Stomach (tissue), 8 donors: ENCODE measurements at regions not wholly inside any gene's neighbourhood (a gene's known extent, or its start where the extent isn't known, plus 50 kb on each side); places are given as distances from the start of the nearest gene placed in this dataset.
"Not testable (repeated sequence)": the region's sequence is repeated elsewhere in the genome, so short reads cannot be mapped to it uniquely, and the experiment has no call there.

Experiments used
- DNase-seq, 2 donors: peaks; one replicate each; pipeline versions ENCODE4 v3.0.0 to v3.0.0-alpha.2; 2013 to 2019
- H3K27ac ChIP-seq, 5 donors: fragments of 200-600 bp in 4 of 5; sonication (generic) in 4 of 5; one replicate each; pipeline ENCODE4 v1.5.1; 2013 to 2019; ENCODE audit warnings: mild to moderate bottlenecking in 1 of 5, moderate library complexity in 1 of 5
- H3K27me3 ChIP-seq, 3 donors: fragments of 200-600 bp; sonication (generic); one replicate each; pipeline ENCODE4 v1.5.1; 2017 to 2019; ENCODE audit warnings: mixed run types in 1 of 3
- H3K36me3 ChIP-seq, 4 donors: fragments of 200-600 bp; sonication (generic); 1 replicate in 3 of 4; 2 replicates in 1 of 4; pipeline ENCODE4 v1.5.1; 2016 to 2019
- H3K4me1 ChIP-seq, 4 donors: fragments of 200-600 bp; sonication (generic); one replicate each; pipeline ENCODE4 v1.5.1; 2016 to 2019
- H3K4me3 ChIP-seq, 4 donors: fragments of 200-600 bp; sonication (generic) in 3 of 4; one replicate each; pipeline ENCODE4 v1.5.1; 2016 to 2019; ENCODE audit warnings: mild to moderate bottlenecking in 1 of 4
- H3K9me3 ChIP-seq, 4 donors: fragments of 200-600 bp; sonication (generic); one replicate each; pipeline ENCODE4 v1.5.1; 2016 to 2019
- CTCF ChIP-seq, 7 experiments: fragments of 450-650 bp in 4 of 7; fragments of 200-600 bp in 3 of 7; sonication (generic) in 3 of 7; IDR thresholded peaks; one replicate each; pipeline ENCODE4 v1.5.1; 2016 to 2019; ENCODE audit warnings: antibody characterized with exemption in 7 of 7, control low read depth in 2 of 7, mild to moderate bottlenecking in 1 of 7
- EP300 ChIP-seq: sonication (generic); formaldehyde crosslinking; IDR thresholded peaks from one replicate; pipeline ENCODE4 v1.6.1; 2017; ENCODE audit warnings: antibody characterized with exemption
- POLR2A ChIP-seq, 4 donors: fragments of 450-650 bp; IDR thresholded peaks; one replicate each; pipeline ENCODE4 v1.6.1; 2016; ENCODE audit warnings: antibody characterized with exemption in 4 of 4, control low read depth in 2 of 4, mild to moderate bottlenecking in 1 of 4, moderate library complexity in 1 of 4
- POLR2AphosphoS5 ChIP-seq, 3 donors: sonication (generic); formaldehyde crosslinking; IDR thresholded peaks; one replicate each; pipeline ENCODE4 v1.6.1; 2016; ENCODE audit warnings: antibody characterized with exemption in 3 of 3
- WGBS, 5 donors: extraction: QIAGEN DNeasy Blood & Tissue Kit in 3 of 5; methylation state at CpG; one replicate each; pipeline versions ENCODE4 v1.1.5 to v1.1.7; 2013 to 2018; 5-methylcytosine and 5-hydroxymethylcytosine counted together
- intact Hi-C: fragments of 100-400 bp; cut with DNase I; formaldehyde crosslinking; loops from one replicate; pipeline ENCODE4 v1.15.1; 2023; ENCODE audit warnings: low total_unique reads
- donor health status: healthy with polysubstance abuse.
- donor health status: Bipolar disorder and iron deficiency.
- donor health status: healthy.

DNA sequence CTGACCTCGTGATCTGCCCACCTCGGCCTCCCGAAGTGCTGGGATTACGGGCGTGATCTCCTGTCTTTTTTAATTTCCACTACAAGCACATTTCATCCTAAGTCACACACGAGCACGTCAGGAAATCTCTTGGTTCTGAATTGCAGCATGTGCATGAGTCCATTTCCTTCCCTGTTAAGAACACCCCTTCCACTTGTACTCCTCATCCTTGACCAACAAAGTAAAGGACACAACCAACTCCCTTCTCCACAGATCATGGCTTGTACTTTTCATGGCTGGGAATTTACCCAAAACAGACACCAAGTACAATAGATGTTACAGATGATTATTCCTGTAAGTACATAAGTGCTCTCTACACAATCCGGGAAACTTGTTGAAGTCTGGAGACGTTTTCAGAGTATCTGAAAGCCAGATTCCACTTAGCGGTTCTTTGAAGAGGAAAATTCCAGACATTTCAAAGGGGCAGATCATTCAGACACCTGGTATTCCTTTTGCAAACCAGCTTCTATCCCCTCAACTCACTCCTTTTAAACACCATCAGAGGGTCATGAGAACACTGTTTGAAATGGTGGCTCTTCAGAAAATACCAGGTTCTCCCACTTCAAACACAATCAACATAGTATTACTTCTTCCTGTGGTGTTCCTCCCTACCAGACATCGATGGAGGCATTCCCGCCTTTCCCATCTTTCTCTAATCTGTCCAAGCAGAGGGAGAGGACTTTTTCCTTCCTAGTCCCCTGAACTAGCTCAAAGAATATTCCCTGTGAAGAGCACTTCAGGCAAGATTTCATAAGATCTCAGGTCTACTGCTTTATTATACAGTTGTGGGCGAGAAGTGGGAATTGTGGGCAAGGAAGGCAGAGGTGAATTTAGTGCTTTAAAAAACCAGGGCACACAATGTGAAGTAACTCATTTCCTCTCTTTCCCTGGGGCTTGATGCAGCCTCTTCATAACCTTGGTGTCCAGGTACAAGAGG lies 80.1 kb upstream of the TSC22D2 start:
- Histone ChIP-seq H3K27me3 (no peaks in the 10 kb centered on the region), H3K27ac (no peak overlapping the region), H3K36me3 (no peaks in the 10 kb centered on the region), H3K9me3 (no peaks in the 10 kb centered on the region), H3K4me1 (peaks cover 0 to 5% (median 0%) of the 10 kb centered on the region in 4 donors), H3K4me3 (no peak overlapping the region)
- 89 to 95% (median 91%) methylated on average over 13 of the region's 13 CpGs for WGBS, 5 donors
- TF ChIP-seq EP300: no peak
- no peak for TF ChIP-seq CTCF (IDR thresholded peaks at IDR 0.05)
- TF ChIP-seq POLR2A (IDR thresholded peaks at IDR 0.05): no peak
- TF ChIP-seq POLR2AphosphoS5 (IDR thresholded peaks at IDR 0.05): no peak
- intact Hi-C loops: no loop called here
- no peak for DNase-seq

DNA sequence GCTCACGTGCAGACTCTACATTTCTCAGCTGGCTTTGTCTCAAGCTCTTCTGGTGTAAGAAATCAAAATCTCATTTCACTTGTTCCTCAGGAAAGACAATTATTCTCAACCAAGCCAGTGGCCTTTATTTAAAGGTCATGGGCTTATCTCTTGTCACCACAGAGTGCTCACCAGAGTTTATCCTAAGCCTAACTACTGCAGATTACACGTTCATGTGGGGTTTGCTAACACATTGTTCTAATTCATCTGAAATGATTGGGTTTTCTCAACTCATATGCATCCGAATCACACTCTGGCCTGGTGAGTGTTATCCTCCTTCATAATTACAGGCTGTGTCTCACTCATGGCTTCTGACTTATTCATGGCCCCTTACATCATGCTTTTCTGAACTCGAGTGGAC lies 83.3 kb upstream of the TSC22D2 start:
- no peaks in the 10 kb centered on the region for H3K36me3 ChIP-seq
- no peaks in the 10 kb centered on the region for H3K9me3 ChIP-seq
- H3K27me3 ChIP-seq: no peaks in the 10 kb centered on the region
- 46 to 66% (median 62%) methylated on average over 4 of the region's 4 CpGs for WGBS, 5 donors
- no peak for DNase-seq
- peaks cover 0 to 5% (median 0%) of the 10 kb centered on the region in 4 donors for H3K4me1 ChIP-seq
- no peak overlapping the region for H3K27ac ChIP-seq
- TF ChIP-seq EP300: no peak
- TF ChIP-seq POLR2A (IDR thresholded peaks at IDR 0.05): no peak
- no peak for TF ChIP-seq CTCF (IDR thresholded peaks at IDR 0.05)
- H3K4me3 ChIP-seq: no peak overlapping the region
- intact Hi-C loops: no loop called here

GRCh38 chr3:150324245-150324644 lies 83.9 kb upstream of the TSC22D2 start:
- DNase-seq: no peak
- H3K36me3 ChIP-seq: no peaks in the 10 kb centered on the region
- no peaks in the 10 kb centered on the region for H3K27me3 ChIP-seq
- intact Hi-C loops: no loop called here
- no peak overlapping the region for H3K4me3 ChIP-seq
- 61 to 80% (median 64%) methylated on average over 3 of the region's 3 CpGs for WGBS, 5 donors
- TF ChIP-seq CTCF (IDR thresholded peaks at IDR 0.05) (no peak), EP300 (no peak), POLR2AphosphoS5 (IDR thresholded peaks at IDR 0.05) (no peak)
- H3K27ac ChIP-seq: no peak overlapping the region
- no peaks in the 10 kb centered on the region for H3K9me3 ChIP-seq
- H3K4me1 ChIP-seq: peaks cover 0 to 5% (median 0%) of the 10 kb centered on the region in 4 donors

GRCh38 chr3:150323770-150324169 lies 84.3 kb upstream of the TSC22D2 start:
- whole genome bisulfite sequencing, 5 donors: 78 to 90% (median 82%) methylated on average over 1 of the region's 1 CpG

DNA sequence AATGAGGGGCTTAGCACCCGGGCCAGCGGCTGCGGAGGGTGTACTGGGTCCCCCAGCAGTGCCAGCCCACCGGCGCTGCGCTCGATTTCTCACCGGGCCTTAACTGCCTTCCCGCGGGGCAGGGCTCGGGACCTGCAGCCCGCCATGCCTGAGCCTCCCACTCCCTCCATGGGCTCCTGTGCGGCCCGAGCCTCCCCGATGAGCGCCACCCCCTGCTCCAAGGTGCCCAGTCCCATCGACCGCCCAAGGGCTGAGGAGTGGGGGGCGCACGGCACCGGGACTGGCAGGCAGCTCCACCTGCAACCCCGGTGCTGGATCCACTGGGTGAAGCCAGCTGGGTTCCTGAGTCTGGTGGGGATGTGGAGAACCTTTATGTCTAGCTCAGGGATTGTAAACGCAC lies 85.0 kb upstream of the TSC22D2 start:
- 94 to 100% (median 97%) methylated on average over 2 to 18 of the region's 23 CpGs for WGBS, 5 donors
- H3K27me3 ChIP-seq, H3K27ac ChIP-seq, H3K4me1 ChIP-seq, intact Hi-C loops, H3K36me3 ChIP-seq, DNase-seq, H3K9me3 ChIP-seq, H3K4me3 ChIP-seq: not testable (repeated sequence)

More at GRCh38 chr3:150323770-150324169, 84.3 kb upstream of the TSC22D2 start:
- Histone ChIP-seq H3K27me3 (no peaks in the 10 kb centered on the region), H3K27ac (no peak overlapping the region), H3K36me3 (no peaks in the 10 kb centered on the region), H3K4me1 (peaks cover 0 to 5% (median 0%) of the 10 kb centered on the region in 4 donors), H3K9me3 (no peaks in the 10 kb centered on the region), H3K4me3 (no peak overlapping the region)
- intact Hi-C loops: no loop called here
- no peak for DNase-seq
- TF ChIP-seq CTCF (IDR thresholded peaks at IDR 0.05) (no peak), POLR2AphosphoS5 (IDR thresholded peaks at IDR 0.05) (no peak), POLR2A (IDR thresholded peaks at IDR 0.05) (no peak), EP300 (no peak)

- intact Hi-C loops: not testable (repeated sequence)
- 0 to 65% (median 33%) methylated on average over 1 of the region's 1 CpG; no CpG with 5 or more reads in 1 of the 5 donors for WGBS, 5 donors
These were observed 87.1 kb upstream of the TSC22D2 start for GRCh38 chr3:150320971-150321370.

More at GRCh38 chr3:150320971-150321370, 87.1 kb upstream of the TSC22D2 start:
- not testable (repeated sequence) for H3K27me3 ChIP-seq, H3K4me1 ChIP-seq, H3K36me3 ChIP-seq, DNase-seq, H3K27ac ChIP-seq, H3K4me3 ChIP-seq, H3K9me3 ChIP-seq
